Inflammatory macrophage (primary cell): ENCODE measurements at regions not wholly inside any gene's neighbourhood (a gene's known extent, or its start where the extent isn't known, plus 50 kb on each side); places are given as distances from the start of the nearest gene placed in this dataset.
A peak's percentile ranks its signal among the peaks of the same experiment; 100 is the strongest.
"Not testable (repeated sequence)": the region's sequence is repeated elsewhere in the genome, so short reads cannot be mapped to it uniquely, and the experiment has no call there.

Source experiments
- DNase-seq, 2 donors: peaks; one replicate each; pipeline ENCODE4 v3.0.0-alpha.2; 2020 to 2022

DNA sequence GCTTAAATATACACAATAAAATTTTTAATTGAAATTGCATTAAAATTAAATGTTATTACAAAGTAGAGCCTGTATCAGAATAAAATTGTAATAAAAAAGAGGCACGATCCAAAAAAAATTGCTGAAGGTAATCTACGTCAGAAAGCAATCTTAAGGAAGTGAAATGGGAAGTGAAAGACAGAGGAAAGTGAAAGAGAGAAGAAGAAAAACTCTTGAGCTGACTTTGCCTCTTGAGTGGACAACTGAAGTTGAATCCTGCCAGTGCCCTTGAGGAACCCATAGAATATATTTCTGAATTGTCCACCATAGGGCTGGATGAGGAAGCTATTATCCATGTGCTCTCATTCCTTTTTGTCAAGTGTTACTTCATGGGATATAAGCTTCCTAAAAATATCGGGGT is 285.1 kb upstream of the STAC start:
- peak in 1 of 2 donors; percentile 34 for DNase-seq

DNA sequence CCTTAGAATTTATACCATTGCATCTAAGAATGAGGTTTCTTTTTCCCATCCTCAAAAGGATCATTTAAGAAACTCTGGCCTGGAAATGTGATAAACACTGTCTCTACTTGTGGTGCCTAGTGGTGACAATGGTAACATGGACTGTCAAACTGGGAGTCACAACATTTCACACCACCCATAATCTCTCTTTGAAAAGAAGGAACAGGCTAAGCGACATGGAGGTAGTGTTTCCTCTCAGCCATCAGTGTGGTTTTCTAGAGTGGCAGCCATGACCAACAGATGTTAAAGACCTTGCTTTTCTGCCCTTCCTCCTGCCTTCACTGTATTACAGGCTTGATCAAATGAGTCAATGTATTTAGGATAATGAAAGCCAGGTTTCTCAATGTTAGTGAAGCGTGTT is 283.1 kb upstream of the STAC start:
- no peak for DNase-seq

DNA sequence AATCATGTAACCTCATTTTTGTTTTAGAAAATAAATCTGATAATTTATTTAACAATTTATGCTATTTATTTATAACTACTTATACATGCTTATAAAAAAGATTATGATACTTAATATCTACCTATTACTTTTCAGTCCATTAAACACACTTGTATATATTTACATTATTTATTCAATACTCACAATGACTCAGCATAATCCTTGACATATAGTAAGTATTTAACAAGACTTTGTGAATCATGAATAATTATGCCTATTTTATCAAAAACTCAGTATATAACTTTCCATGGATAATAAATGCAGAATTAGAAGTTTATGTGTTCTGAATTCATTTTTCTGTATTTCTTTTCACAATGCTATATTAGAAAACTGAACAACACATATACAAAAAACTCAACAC is 266.0 kb upstream of the STAC start:
- no peak for DNase-seq

DNA sequence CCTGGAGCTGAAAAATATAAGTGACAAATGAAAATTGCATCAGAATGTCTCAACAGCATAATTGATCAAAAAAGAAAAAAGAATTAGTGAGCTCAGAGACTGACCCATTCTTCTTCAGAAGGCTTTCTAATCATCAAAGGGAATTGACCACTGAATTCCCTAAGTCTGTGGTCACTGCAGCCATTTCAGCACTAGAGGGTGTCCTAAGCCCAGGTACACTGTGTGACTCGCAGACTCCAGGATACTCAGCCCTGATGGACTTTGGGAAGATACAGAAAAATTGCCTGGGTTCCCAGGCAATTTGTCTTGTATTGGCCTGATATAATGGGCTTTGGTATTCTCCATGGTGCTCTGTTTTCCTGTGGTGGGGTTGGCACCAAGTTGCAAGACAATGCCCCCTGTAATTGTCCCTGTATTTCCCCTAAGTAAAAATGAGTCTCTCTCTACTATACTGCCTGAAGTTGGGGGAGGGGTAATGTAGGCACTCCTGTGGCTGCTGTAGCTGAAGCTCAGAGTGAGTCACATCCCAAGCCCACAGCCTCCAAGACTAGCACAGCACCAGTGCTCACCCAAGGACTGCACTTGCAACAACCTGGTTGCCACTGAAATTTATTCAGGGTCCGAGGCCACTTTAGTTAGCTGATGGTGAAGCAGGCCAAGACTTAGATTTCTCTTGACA is 256.0 kb upstream of the STAC start:
- DNase-seq = peak; percentile 29 to 49

DNA sequence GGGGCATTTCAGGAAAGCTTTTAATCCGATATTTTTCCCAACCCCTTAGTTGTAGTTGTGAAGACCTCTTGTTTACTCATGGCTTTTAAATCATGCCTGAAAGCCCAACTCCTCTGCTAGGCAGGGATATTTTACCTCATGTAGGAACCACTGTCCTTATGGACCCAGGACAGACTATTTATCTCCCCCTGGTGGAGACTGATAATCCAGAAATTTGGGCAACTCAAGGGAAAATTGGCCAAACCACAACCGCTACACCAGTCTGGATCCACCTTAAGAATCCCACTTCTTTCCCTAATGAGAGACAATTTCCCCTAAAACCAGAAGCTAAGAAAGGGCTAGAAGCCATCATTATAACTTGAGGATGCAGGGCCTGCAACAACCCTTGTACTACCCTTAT is 248.1 kb upstream of the STAC start:
- no peak for DNase-seq

DNA sequence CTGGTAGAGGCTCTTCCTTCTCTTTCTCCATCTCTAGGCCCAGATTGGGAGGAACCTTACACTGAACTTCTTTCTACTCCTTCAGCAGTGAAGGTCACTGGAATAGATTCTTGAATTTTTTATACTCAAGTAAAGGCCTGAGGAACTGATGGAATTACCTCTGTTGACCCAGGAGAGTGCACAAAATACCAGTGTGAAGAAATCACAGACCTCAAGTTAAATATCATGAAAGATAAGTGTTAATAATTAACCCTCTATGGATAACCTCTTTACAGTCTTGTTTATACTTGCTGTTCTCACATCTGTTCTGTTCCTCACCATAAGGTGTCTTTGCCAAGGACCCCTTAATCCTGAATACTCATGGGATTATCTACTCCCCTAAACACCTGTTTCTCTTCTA is 244.4 kb upstream of the STAC start:
- no peak for DNase-seq

DNA sequence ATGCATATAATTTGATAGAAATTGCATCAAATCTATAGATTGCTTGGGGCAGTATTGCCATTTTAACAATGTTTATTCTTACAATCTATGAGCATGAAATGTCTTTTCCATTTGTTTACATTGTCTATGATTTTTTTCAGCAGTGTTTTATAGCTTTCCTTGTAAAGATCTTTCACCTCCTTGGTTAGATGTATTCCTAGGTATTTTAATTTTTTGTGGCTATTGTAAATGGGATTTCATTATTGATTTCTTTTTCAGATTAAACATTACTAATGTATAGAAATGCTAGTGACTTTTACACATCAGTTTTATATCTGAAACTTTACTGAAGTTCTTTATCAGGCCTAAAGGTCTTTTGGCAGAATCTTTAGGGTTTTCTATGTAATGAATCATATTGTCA is 237.6 kb upstream of the STAC start:
- no peak for DNase-seq

DNA sequence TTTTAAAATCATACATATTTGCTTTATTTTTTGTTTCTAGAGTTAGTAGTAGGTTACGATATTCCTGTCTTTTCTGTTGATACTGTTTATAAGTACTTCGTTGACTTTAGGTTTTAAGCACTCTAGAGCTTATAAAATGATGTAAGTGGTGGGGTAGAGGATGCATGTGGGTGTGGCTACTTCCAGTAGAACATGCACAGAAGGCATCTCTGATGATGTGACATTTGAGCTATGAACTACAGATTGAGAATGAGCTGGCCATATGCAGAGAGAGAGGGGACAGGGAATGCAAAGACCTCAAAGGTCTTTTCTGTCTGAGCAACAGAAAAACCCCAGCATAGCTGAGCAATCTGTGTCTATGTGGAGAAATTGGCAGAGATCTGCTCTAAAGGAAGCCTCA is 233.9 kb upstream of the STAC start:
- no peak for DNase-seq

DNA sequence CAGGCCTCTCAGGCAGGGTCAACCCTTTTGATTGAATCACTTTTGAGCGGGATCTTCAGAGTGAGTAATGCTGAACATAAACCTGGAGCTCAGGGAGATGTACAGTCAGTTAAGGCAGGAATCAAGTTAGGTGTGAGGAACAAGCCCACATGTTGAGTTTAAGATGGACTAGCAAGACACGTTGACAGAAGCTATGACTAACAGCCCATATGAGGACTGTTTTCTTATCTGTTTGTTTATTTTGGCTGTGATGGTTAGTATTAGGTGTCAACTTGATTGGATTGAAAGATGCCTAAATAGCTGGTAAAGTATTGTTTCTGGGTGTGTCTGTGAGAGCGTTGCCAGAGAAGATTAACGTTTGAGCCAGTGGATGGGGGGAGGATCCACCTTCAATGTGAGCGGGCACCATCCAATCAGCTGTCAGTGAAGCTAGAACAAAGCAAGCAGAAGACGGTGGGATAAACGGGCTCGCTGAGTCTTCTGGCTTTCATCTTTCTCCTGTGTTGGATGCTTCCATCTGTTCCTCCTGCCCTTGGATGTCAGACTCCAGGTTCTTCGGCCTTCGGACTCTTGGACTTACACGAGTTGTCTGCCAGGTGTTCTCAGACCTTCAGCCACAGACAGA is 232.3 kb upstream of the STAC start:
- no peak for DNase-seq

DNA sequence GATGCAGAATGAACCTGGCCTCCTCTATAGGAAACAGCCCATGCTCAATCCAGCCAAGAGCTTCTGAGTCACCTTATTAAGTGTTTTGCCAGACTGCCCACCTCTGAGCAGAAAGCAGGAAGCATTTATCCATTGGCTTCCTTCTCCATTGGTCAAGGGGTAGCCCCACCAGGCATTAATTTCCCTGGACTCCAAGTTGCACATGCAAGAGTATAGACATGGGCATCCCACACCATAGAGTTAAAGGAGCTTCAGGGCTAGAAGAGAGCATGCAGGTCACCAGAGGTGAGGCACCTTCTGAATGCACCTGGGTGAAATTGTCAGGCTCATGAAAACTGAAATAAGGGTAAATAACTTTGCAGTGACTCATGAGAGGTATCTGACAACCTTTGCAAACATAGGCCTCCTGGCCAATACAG is 230.8 kb upstream of the STAC start:
- DNase-seq = no peak

DNA sequence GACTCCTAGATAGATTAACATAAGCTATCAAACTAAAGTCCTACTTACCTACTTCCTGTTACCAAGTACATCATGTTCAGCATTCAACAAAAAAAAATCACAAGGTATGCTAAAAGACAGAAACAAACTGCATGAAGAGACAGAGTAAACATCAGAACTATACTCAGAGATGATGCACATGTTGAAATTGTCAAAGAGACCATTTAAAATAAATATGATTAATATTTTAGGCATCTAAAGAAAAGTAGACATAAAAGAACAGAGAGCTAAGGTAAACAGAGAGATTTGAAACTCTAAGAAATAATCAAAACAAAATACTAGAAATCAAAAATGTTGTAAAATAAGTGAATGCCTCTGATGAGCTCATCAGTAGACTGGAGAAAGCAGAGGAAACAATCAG is 224.8 kb upstream of the STAC start:
- no peak for DNase-seq

DNA sequence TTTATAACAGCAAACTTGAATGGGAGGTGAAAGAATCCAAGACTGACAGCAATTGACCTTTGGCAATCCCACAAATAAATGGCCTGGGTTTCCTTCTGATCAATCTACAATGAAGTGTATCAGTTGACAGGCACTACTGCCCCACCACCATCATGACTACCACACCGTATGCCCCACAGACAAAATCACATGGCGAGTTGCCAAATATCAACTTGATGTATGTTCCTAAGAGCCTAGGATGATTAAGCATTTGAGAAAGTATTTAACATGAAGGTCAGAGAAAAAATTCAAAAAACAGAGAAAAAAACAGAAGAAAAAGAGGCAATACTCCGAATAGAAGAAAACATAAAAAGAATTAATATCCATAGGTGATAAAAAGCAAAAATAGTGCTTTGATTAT is 215.9 kb upstream of the STAC start:
- no peak for DNase-seq

DNA sequence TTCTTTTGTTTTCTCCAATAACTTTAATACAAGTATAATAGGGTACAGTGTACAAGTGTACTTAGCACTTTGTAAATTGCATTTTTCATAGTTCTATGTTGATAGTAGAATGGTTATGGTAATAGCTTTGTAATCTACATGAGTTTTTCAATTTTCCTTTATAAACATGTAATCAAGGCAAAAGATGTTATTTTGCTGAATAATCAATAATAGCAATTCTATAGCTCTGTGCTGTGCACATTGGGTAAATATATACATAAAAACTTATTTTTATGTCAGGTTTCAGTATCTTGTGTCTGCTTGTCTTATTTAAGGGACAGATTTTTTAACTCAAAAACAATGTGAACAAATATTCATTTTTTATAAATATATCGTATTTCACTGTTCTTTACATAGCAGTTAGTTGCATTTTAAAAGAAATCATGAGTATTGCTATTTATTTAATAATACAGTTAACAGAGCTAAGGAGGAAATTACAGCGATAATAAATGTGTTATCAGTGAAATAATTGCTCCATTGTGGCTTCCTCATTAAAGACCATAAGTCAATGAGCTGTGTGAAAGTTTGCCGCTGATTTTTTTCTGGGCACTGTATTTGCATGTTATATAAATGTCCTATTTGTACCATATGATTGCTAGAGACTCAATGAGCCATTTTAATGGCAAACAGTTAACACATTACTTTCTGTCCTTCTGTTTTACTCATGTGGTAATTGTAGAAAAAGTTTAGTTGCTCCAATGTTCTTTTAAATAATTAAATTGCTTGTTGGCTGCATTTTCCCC is 214.6 kb upstream of the STAC start:
- no peak for DNase-seq

DNA sequence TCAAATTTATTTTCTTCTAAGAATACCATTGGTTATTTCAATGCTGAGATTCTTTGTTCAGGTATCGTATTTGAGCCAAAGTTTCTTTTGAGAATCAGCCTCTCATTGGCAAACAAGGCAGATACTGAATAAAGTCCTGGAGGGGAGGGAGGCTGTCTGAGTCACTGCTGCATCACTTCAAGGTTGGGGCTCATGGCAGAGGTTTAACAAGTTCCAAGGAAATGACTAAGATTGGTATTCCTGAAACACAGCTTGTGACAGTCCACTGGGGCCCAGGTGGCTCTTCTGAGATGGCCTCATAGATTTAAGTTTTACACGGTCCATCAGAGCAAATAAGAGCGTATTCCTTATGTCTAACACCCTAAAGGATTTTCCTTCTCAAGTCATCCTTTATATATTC is 213.8 kb upstream of the STAC start:
- DNase-seq = no peak

DNA sequence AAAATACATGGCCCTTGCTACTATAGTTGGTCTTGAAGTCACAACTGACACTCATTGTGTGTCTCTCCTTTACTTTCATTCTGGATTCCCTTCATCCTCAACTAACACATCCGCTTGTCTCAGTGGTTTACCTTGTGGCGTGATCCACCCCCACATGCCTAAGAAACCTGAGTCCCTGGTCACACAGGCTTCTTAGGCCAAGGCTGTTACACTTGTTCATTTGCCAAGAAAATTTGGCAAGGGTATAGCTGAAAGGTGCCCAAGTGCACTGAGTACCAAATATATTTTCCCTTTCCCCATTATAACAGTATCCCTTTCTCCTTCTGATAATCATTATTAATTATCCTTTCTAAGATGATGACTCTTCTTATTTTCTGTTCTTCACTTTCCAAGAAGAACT is 207.6 kb upstream of the STAC start:
- DNase-seq = no peak

DNA sequence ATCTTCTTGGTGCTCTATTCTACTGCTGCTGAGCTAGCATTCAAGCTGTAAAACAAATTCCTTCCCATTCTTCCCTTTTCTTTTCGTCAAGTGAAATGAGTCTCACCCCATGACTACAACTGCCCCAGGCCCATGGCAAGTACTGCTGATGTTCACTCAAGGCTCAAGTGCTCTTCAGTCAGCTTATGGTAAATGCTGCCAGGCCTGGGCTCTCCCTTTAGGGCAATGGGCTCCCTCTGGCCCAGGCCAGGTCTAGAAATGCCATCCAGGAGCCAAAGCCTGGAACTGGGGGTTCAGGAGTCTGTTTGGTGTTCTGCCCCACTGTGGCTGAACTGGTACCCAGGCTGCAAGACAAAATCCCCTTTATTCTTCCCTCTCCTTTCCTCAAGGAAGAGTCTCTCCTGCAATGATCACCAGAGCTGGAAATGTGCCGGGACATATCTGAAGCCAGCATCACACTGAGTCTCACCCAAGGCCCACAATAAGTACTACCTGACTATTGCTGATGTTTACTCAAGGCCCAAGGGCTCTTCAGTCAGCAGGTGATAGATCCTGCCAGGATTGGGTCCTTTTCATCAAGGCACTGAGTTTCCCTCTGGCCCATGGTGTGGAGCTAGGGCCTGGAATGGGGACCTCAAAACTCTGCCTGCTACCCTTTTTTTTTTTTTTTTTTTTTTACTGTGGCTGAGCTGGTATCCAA is 205.0 kb upstream of the STAC start:
- no peak for DNase-seq

DNA sequence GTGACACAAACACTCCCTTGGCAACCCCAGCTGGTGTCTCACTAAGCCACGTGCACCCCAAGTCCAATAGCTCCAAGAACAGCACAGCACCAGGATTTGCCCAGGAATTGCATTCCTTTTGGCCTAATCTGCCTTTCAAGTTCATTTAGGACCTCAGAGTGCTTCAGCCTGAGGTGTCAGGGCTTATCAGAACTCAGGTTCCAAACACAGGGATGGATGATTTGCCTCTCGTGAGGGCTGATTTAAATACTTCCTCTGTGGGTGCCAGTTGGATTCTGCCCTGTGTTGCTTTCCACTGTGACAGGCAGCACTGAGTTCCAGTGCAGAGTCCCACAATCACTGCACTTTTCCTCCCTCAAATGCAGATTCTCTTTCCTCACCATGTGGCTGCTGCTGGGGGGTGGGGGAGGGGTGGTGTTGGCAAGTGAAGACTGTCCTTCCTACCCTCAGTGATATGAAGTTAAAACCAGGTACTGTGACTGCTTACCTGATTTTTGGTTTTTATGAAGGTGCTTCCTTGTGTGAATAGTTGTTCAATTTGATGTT is 204.3 kb upstream of the STAC start:
- no peak for DNase-seq

DNA sequence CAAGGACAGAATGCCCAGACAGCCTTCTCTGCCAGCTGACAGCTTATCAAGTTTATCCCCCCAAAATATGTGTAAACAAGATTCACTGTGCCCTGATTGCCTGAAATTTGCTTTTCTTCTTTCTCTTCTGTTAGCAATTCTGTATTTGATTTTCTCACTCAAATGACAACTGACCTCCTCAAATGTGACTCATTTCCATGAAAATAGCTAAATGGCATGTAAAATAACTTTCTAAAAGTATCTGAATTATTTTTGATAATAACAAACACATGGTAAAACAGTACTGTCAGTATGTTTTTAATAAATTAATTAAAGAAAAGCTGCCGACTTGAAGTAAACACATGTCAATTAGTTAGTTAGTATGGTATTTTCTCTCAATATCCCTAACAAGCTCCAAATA is 202.3 kb upstream of the STAC start:
- DNase-seq = no peak

DNA sequence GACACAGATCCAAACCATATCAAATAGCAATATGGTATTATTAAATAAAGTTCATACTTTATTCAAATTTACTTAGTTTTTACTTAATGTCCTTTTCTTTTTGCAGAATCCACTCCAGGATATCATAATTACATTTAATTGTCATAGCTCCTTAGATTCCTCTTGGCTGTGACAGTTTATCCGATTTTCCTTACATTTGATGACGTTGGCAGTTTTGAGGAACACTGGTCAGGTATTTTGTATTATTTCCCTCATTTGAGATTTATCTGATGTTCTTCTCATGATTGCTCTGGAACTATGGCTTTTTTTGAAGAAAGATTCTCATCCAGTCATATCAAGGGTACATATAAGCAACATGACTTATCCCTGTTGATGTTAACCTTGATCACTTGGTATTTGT is 198.3 kb upstream of the STAC start:
- no peak for DNase-seq

DNA sequence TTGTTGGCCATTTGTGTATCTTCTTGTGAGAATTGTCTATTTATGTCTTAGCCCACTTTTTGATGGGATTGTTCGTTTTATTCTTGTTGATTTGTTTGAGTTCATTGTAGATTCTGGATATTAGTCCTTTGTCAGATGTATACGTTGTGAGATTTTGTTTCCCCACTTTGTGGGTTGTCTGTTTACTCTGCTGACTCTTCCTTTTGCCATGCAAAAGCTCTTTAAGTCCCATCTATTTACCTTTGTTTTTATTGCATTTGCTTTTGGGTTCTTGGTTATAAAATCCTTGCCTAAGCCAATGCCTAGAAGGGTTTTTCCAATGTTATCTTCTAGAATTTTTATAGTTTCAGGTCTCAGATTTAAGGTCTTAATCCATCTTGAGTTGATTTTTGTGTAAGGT is 193.1 kb upstream of the STAC start:
- not testable (repeated sequence) for DNase-seq

DNA sequence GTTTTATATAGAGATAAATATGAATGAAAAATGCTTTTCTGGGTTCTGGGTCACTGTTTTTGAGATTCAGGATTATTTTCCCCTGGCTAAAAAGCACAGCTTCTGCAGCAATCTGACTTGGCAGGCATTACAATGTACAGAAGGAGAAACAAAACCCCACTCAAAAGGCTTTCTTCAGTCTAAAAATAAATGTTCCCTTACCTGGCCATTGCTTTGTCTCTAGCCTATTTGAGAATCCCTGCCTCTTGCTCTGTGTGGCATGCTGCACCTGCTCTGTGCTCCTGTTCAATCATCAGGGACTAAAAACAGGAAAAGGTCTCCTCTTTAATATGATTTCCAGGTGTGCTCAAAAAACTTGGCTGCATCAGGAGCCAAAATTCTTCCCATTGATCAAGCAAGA is 187.4 kb upstream of the STAC start:
- no peak for DNase-seq

DNA sequence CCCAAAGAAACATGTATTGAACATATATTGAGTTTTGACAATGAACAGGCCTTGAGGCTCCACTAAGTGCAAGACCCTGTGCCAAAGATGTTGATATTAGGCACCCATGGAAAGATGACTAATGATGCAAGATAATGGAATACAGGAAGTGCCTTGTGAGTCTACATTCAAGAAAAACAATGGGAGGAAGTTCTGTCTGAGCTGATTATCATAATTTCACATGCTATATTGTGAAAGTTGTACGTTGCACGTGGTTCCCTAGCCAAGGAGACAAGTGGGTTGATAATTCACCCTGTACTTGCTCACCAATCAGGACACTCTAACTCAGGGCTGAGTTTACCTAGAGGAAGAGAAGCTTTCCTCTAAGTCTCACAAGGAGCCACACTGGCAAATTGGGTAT is 186.9 kb upstream of the STAC start:
- peak; percentile 48 to 75 for DNase-seq

DNA sequence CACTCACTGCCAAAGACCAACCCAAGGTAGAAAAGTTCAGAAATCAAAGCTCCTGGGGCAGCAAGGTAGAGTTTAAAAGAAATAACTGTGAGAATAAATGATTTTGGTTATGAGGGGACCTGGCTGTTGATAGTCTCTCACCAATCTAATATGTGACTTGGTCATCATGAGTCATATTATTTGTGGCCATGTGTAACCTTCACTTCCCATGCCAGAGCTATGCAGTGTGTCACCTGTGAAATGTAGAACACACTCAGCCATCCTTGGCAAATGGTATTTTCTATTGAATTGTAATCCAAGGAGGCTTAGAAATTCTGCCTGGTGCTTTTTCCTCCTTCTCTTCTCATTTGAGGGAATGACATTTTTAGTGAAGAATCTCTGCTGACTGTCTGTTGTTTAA is 184.2 kb upstream of the STAC start:
- no peak for DNase-seq
